HCT116 (cell line): ENCODE measurements at regions not wholly inside any gene's neighbourhood (a gene's known extent, or its start where the extent isn't known, plus 50 kb on each side); places are given as distances from the start of the nearest gene placed in this dataset.

Source experiments
- ATAC-seq: fragments of 200-7000 bp; cut with Tn5 transposase; 2 replicates; pipeline ENCODE4 v1.9.1; 2020; ENCODE audit warnings: mild to moderate bottlenecking, moderate library complexity
- BruUV-seq: library from RNA; stranded (reverse); fragments of 400-500 nt; replicated peaks from 2 replicates; lab custom pipeline; 2021; lab: Mats Ljungman, UMichigan
- CTCF ChIA-PET: fragments of 300-600 bp; sonication (Branson Sonifier 250); formaldehyde crosslinking; loops from one replicate; lab custom pipeline; 2021; ENCODE audit warnings: antibody characterized with exemption; lab: Charles Lee
- POLR2A ChIA-PET: fragments of 300-600, 350-600 bp; sonication (Branson Sonifier 250); formaldehyde crosslinking; loops from one replicate; lab custom pipeline; 2021; ENCODE audit warnings: antibody characterized with exemption; lab: Charles Lee
- RAD21 ChIA-PET, 2 experiments: fragments of 300-600 bp; sonication (Branson Sonifier 250); formaldehyde crosslinking; loops; one replicate each; lab custom pipeline; 2023; ENCODE audit warnings: low total read pairs in 2 of 2; ENCODE audit not compliant: uncharacterized antibody in 2 of 2, unreplicated experiment in 2 of 2, low non-redundant PET in 1 of 2; lab: Charles Lee
- DNase-seq: peaks from one replicate; pipeline ENCODE4 v3.0.0-alpha.2; 2010; ENCODE audit warnings: low read depth, low spot score
- H2AFZ ChIP-seq: fragments of 200-600 bp; shearing (Covaris generic), sonication (generic); 2 replicates; pipeline ENCODE4 v1.6.1; 2017; ENCODE audit warnings: low read depth, mixed run types, mixed read lengths, antibody characterized with exemption, low read length; ENCODE audit not compliant: poor library complexity, severe bottlenecking
- H3K27ac ChIP-seq: 2 replicates; pipeline ENCODE4 v1.5.1; 2012; ENCODE audit warnings: low read depth, low read length
- H3K27me3 ChIP-seq: fragments of 200-600 bp; sonication (generic); 2 replicates; pipeline ENCODE4 v1.6.1; 2016; ENCODE audit warnings: mixed run types, low read length, mixed read lengths; ENCODE audit not compliant: insufficient read depth
- H3K36me3 ChIP-seq, 2 experiments: fragments of 200-500 bp in 1 of 2; fragments of 200-600 bp in 1 of 2; sonication (Bioruptor generic) in 1 of 2; sonication (generic) in 1 of 2; 2 replicates each; pipeline versions ENCODE4 v1.5.1 to v1.6.1; 2014 to 2016; ENCODE audit warnings: low read length in 2 of 2, inconsistent platforms in 1 of 2, mixed read lengths in 1 of 2, mixed run types in 1 of 2; ENCODE audit not compliant: insufficient read depth in 2 of 2, control insufficient read depth in 1 of 2
- H3K4me1 ChIP-seq, 2 experiments: fragments of 200-600 bp in 1 of 2; sonication (generic) in 1 of 2; 2 replicates each; pipeline versions ENCODE4 v1.5.1 to v1.6.1; 2012 to 2017; ENCODE audit warnings: low read length in 2 of 2, inconsistent platforms in 1 of 2, mild to moderate bottlenecking in 1 of 2, mixed read lengths in 1 of 2, mixed run types in 1 of 2, moderate library complexity in 1 of 2; ENCODE audit not compliant: insufficient read depth in 2 of 2, control insufficient read depth in 1 of 2
- H3K4me2 ChIP-seq: fragments of 200-600 bp; sonication (generic); 2 replicates; pipeline ENCODE4 v1.6.1; 2017; ENCODE audit warnings: mixed run types, low read length, mixed read lengths
- H3K4me3 ChIP-seq, 2 experiments: fragments of 200-600 bp in 1 of 2; sonication (generic) in 1 of 2; replicated peaks in 1 of 2; 2 replicates each; pipeline ENCODE4 v1.5.1; 2011 to 2016; ENCODE audit warnings: low read length in 2 of 2, control low read depth in 1 of 2, low read depth in 1 of 2, mild to moderate bottlenecking in 1 of 2, mixed read lengths in 1 of 2, mixed run types in 1 of 2
- H3K79me2 ChIP-seq: fragments of 200-600 bp; sonication (generic); 2 replicates; pipeline ENCODE4 v1.6.1; 2017; ENCODE audit warnings: mild to moderate bottlenecking, mixed run types, low read length, moderate library complexity, mixed read lengths; ENCODE audit not compliant: insufficient read depth
- H3K9ac ChIP-seq: fragments of 200-600 bp; sonication (generic); 2 replicates; pipeline ENCODE4 v1.6.1; 2016; ENCODE audit warnings: low read length, mixed read lengths
- H3K9me2 ChIP-seq: fragments of 200-600 bp; sonication (generic), shearing (Covaris generic); 2 replicates; pipeline ENCODE4 v1.6.1; 2017; ENCODE audit warnings: mixed run types, mild to moderate bottlenecking, moderate library complexity; ENCODE audit not compliant: insufficient read depth
- H3K9me3 ChIP-seq, 2 experiments: fragments of 200-500 bp in 1 of 2; fragments of 200-600 bp in 1 of 2; sonication (Bioruptor generic) in 1 of 2; sonication (generic) in 1 of 2; 2 replicates each; pipeline ENCODE4 v1.6.1; 2014 to 2017; ENCODE audit warnings: low read length in 2 of 2, mixed read lengths in 2 of 2, inconsistent platforms in 1 of 2, low read depth in 1 of 2, mild to moderate bottlenecking in 1 of 2, mixed run types in 1 of 2, moderate library complexity in 1 of 2; ENCODE audit not compliant: control insufficient read depth in 1 of 2, insufficient read depth in 1 of 2
- H4K20me1 ChIP-seq: fragments of 200-600 bp; sonication (generic), shearing (Covaris generic); 2 replicates; pipeline ENCODE4 v1.6.1; 2017; ENCODE audit warnings: mixed run types, mild to moderate bottlenecking, moderate library complexity; ENCODE audit not compliant: insufficient read depth
- CEBPB ChIP-seq: IDR thresholded peaks from 2 replicates; pipeline ENCODE4 v1.6.1; 2012; ENCODE audit warnings: low read depth
- EGR1 ChIP-seq: IDR thresholded peaks from 2 replicates; pipeline ENCODE4 v1.6.1; 2012; ENCODE audit warnings: low read depth
- EZH2 ChIP-seq: fragments of 200-600 bp; sonication (generic); IDR thresholded peaks from 2 replicates; pipeline ENCODE4 v1.6.1; 2017; ENCODE audit warnings: antibody characterized with exemption, mixed run types
- FOSL1 ChIP-seq: IDR thresholded peaks from 2 replicates; pipeline ENCODE4 v1.6.1; 2012; ENCODE audit warnings: low read depth
- JUND ChIP-seq: IDR thresholded peaks from 2 replicates; pipeline ENCODE4 v1.6.1; 2012
- MAX ChIP-seq: IDR thresholded peaks from 2 replicates; pipeline ENCODE4 v1.6.1; 2012
- RAD21 ChIP-seq: IDR thresholded peaks from 2 replicates; pipeline ENCODE4 v1.6.1; 2012; ENCODE audit warnings: low read depth, mild to moderate bottlenecking
- REST ChIP-seq: IDR thresholded peaks from 2 replicates; pipeline ENCODE4 v1.6.1; 2012; ENCODE audit warnings: low read depth
- YY1 ChIP-seq: IDR thresholded peaks from 2 replicates; pipeline ENCODE4 v1.6.1; 2011; ENCODE audit warnings: low read length, low read depth, moderate library complexity, mild to moderate bottlenecking; ENCODE audit not compliant: insufficient replicate concordance; ENCODE audit errors: extremely low read depth
- ZBTB33 ChIP-seq: IDR thresholded peaks from 2 replicates; pipeline ENCODE4 v1.6.1; 2011; ENCODE audit warnings: mild to moderate bottlenecking, low read length, moderate library complexity; ENCODE audit not compliant: insufficient replicate concordance; ENCODE audit errors: extremely low read depth
- intact Hi-C: fragments of 100-400 bp; cut with micrococcal nuclease; formaldehyde crosslinking; loops from 2 replicates; pipeline ENCODE4 v1.10.0; 2022

- ATAC-seq (no peak), DNase-seq (no peak)
- Histone ChIP-seq H3K4me3 (no peak overlapping the region), H3K4me2 (no peak overlapping the region), H3K79me2 (no peaks in the 10 kb centered on the region), H3K27me3 (no peaks in the 10 kb centered on the region; the same call in 1 of the 2 replicates), H3K9ac (no peak overlapping the region), H4K20me1 (no peaks in the 10 kb centered on the region), H2AFZ (no peak overlapping the region), H3K9me2 (no peaks in the 10 kb centered on the region), H3K9me3 (no peaks in the 10 kb centered on the region), H3K27ac (no peak overlapping the region), H3K4me1 (no peaks in the 10 kb centered on the region), H3K36me3 (no peaks in the 10 kb centered on the region)
- CTCF ChIA-PET, result no interaction called here
- no TSS peak for BruUV-seq
- RAD21 ChIA-PET, result no interaction called here
- TF ChIP-seq CEBPB, result no peak
- TF ChIP-seq EGR1, result no peak
- TF ChIP-seq YY1, result no peak
- TF ChIP-seq ZBTB33, result no peak
- TF ChIP-seq EZH2, result no peak
- TF ChIP-seq RAD21, result no peak
- no peak for TF ChIP-seq REST
- TF ChIP-seq JUND, result no peak
- TF ChIP-seq FOSL1, result no peak
- TF ChIP-seq MAX, result no peak
- intact Hi-C loops, result no loop called here
- POLR2A ChIA-PET, result no interaction called here
Measured at GRCh38 chr1:177732178-177732577, 237.7 kb downstream of the SEC16B start.
